ENCODE measurements at regions not wholly inside any gene's neighbourhood (a gene's known extent, or its start where the extent isn't known, plus 50 kb on each side); places are given as distances from the start of the nearest gene placed in this dataset.

DNA sequence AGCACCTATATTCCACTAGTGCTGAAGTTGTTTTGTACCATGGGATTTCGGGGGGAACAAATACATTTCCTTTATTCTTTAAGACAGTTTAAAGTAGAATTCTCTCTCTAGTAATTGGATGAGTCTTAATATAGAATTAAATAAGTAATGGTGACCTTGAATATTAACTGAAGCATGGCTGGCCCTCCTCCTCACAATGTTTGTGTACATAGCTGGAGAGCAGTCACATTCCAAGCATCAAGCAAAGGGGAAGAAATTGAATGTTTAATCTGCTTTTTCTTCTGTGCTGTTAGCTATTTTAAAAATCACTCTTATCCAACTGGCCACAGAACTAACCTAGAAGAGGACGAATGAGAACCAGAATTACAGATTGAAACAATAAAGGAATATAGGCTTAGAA is 906.9 kb downstream of the CCSER2 start:
- WGBS (ENCODE audit: extremely low coverage, insufficient read length, low lambda C conversion rate): no CpG with 5 or more reads among the region's 2 CpGs
- H3K4ac ChIP-seq (ENCODE audit: low read depth, low read length): no peak overlapping the region

More for the DNA sequence above, 906.9 kb downstream of the CCSER2 start:
- H3K27ac Mint-ChIP-seq: no peak overlapping the region
- Histone ChIP-seq H2AK5ac (ENCODE audit: insufficient read length, low read length) (no peak overlapping the region), H3K27ac (ENCODE audit: insufficient read length, low read depth, low read length) (no peak overlapping the region), H3K23me2 (ENCODE audit: insufficient read length, low read depth, low read length, poor library complexity, severe bottlenecking) (no peaks in the 10 kb centered on the region), H2BK20ac (ENCODE audit: low read depth, low read length, poor library complexity, severe bottlenecking) (no peak overlapping the region), H4K5ac (ENCODE audit: insufficient read length, low read depth, low read length) (no peak overlapping the region), H3K4me2 (ENCODE audit: insufficient read depth, insufficient read length, low read length) (no peak overlapping the region), H3K9ac (ENCODE audit: extremely low read depth, insufficient read length, low read length) (no peak overlapping the region), H3K23ac (ENCODE audit: insufficient read length, low read depth, low read length) (no peak overlapping the region), H3K56ac (ENCODE audit: insufficient read length, low read depth, low read length) (no peak overlapping the region), H4K20me1 (ENCODE audit: control insufficient read depth, insufficient read depth, insufficient read length) (no peaks in the 10 kb centered on the region), H2BK5ac (ENCODE audit: insufficient read length, low read length) (no peak overlapping the region), H4K8ac (replicated peaks; ENCODE audit: insufficient read length, low read depth, low read length) (no peak overlapping the region), H2BK120ac (ENCODE audit: low read depth, low read length, poor library complexity, severe bottlenecking) (no peak overlapping the region), H2AFZ (ENCODE audit: low read length) (no peak overlapping the region), H3K18ac (ENCODE audit: insufficient read length, low read depth, low read length) (no peak overlapping the region), H3K27me3 (ENCODE audit: insufficient read depth, low read length) (no peaks in the 10 kb centered on the region), H4K91ac (ENCODE audit: insufficient read length, low read depth, low read length) (no peak overlapping the region), H3K9me3 (ENCODE audit: control insufficient read depth, low read depth, low read length) (no peaks in the 10 kb centered on the region), H3T11ph (ENCODE audit: low read length) (no peak overlapping the region), H2BK15ac (ENCODE audit: low read depth, low read length) (no peak overlapping the region), H3K14ac (ENCODE audit: insufficient read depth, low read length) (no peak overlapping the region), H3K79me1 (ENCODE audit: insufficient read depth, low read depth, low read length, poor library complexity, severe bottlenecking) (no peaks in the 10 kb centered on the region), H2BK12ac (ENCODE audit: insufficient read length, low read depth, low read length) (no peak overlapping the region), H3K4me1 (ENCODE audit: insufficient read depth, low read length) (no peaks in the 10 kb centered on the region), H3K79me2 (ENCODE audit: insufficient read depth, low read length) (no peaks in the 10 kb centered on the region)
- TF ChIP-seq CTCF (conservative IDR thresholded peaks at IDR 0.05): no peak
- peaks cover 2 to 9% of the 10 kb centered on the region in 2 experiments for H3K4me1 Mint-ChIP-seq
- no peaks in the 10 kb centered on the region; a peak in 1 of 5 replicates for H3K9me3 Mint-ChIP-seq
- H3K36me3 Mint-ChIP-seq (ENCODE audit: insufficient read depth in 1 of 3, low read depth in 3 of 3): no peaks in the 10 kb centered on the region; a peak in 1 of 7 replicates
- no peaks in the 10 kb centered on the region for H3K27me3 Mint-ChIP-seq (ENCODE audit: low read depth)
- DNase-seq: no peak
- no peak overlapping the region for H3K4me3 Mint-ChIP-seq

Data from H9 (cell line).